PC-9 (cell line): ENCODE measurements at regions not wholly inside any gene's neighbourhood (a gene's known extent, or its start where the extent isn't known, plus 50 kb on each side); places are given as distances from the start of the nearest gene placed in this dataset.

Experiments used
- CTCF ChIP-seq: fragments of 200-600 bp; sonication (generic); conservative IDR thresholded peaks from 2 replicates; pipeline ENCODE4 v1.6.1; 2017; ENCODE audit warnings: mixed run types, antibody characterized with exemption, mild to moderate bottlenecking, moderate library complexity
- EZH2 ChIP-seq: fragments of 200-600 bp; sonication (generic); IDR thresholded peaks from 2 replicates; pipeline ENCODE4 v1.8.0; 2017; ENCODE audit warnings: antibody characterized with exemption, low read depth

GRCh38 chr13:68467160-68467559 lies 1237.0 kb upstream of the PCDH9 start:
- TF ChIP-seq CTCF: no peak
- TF ChIP-seq EZH2: no peak
